ENCODE measurements at regions not wholly inside any gene's neighbourhood (a gene's known extent, or its start where the extent isn't known, plus 50 kb on each side); places are given as distances from the start of the nearest gene placed in this dataset.

DNA sequence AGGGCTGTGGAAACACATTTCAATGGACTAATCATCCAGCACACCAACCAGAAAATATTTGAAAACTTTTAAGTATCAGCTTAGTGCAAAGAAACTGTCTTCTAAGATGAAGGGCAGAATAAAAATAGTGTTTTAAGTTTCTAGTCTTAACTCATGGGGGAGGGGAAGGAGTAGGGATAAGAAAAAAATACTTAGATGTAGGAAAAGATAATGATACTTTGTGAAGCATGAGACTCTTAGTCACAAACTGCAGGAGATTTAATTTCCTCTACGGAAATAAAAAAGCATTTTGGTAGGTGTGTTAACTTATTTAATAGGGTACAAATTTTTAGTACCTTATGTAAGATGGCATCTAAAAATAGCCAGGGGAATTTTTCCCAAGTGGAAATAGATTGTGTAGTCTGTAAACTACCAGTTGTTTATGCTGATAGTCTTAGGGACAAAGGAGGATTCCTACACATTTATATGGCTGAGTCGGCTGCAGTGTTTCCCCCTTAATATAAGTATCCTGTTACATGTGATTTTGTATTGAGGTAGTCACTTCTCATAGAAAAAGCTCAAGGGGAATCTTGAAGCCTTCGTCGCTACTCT is 78.2 kb upstream of the GBE1 start:
- TF ChIP-seq, protein P1, sequence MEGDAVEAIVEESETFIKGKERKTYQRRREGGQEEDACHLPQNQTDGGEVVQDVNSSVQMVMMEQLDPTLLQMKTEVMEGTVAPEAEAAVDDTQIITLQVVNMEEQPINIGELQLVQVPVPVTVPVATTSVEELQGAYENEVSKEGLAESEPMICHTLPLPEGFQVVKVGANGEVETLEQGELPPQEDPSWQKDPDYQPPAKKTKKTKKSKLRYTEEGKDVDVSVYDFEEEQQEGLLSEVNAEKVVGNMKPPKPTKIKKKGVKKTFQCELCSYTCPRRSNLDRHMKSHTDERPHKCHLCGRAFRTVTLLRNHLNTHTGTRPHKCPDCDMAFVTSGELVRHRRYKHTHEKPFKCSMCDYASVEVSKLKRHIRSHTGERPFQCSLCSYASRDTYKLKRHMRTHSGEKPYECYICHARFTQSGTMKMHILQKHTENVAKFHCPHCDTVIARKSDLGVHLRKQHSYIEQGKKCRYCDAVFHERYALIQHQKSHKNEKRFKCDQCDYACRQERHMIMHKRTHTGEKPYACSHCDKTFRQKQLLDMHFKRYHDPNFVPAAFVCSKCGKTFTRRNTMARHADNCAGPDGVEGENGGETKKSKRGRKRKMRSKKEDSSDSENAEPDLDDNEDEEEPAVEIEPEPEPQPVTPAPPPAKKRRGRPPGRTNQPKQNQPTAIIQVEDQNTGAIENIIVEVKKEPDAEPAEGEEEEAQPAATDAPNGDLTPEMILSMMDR (IDR thresholded peaks at IDR 0.05; ENCODE audit: low read depth, low read length, poor library complexity, severe bottlenecking): no peak
- TF ChIP-seq EZH2phosphoT487 (IDR thresholded peaks at IDR 0.05; ENCODE audit: borderline replicate concordance, low read length): no peak
